ENCODE measurements at regions not wholly inside any gene's neighbourhood (a gene's known extent, or its start where the extent isn't known, plus 50 kb on each side); places are given as distances from the start of the nearest gene placed in this dataset.
"Not testable (repeated sequence)": the region's sequence is repeated elsewhere in the genome, so short reads cannot be mapped to it uniquely, and the experiment has no call there.

DNA sequence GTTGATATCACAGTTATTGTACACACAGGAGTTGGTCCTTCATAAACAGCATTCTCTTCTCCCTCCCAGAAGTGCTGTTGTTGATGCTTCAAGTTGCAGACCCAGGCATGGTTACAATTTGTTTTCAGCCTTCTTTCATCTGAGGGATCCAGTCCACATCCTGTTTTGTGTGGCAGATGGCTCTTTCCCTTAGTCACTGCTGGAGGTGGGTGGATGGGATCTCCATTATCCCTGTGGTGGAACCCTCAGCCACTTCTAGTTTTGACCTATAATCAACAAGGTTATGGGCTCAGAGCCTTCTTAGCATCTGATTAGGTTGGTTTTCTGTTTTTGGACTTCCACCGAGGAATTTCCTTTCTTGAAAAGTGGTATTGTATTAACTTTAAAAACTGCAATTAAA, 214.2 kb downstream of the SH2D4B start:
- DNase-seq (ENCODE audit: low spot score) = no peak

DNA sequence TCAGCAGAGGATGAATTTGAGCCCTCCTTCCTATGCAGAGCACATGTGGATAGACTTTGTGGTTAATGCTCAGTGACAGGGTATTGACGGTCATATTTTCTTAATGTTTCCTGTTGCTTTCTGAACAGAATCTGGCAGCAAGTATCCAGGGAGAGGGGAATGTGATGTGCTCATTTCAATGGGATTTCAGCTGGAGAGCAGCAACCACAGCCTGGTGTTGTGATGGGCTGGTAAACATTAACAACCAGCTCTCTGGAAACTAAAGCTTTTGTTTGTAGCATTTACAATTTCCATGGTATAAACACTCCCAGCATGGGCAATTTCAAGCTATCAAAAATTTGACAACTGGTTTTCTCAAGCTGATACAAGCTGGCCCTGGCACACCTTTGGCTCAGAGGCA, 215.9 kb downstream of the SH2D4B start:
- DNase-seq (ENCODE audit: low spot score) = no peak

DNA sequence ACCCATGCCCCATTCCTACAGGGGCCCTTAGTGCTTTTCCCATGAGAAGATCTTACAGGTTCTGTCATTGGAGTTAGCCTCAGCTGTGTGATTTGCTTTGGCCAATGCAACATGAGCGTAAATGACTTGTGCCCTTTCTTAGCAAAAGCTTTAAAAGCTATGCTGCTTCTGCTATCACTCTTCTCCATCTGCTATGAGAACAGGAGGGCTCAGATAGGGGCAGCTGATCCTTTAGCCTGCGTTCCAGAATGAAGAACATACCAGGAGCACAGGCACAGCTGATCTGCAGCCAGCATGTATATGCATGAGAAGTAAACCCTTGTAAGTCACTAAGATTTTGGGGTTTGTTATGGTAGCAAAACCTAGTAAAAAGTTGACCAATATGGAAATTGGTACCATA, 218.2 kb downstream of the SH2D4B start:
- DNase-seq (ENCODE audit: low spot score) = no peak

DNA sequence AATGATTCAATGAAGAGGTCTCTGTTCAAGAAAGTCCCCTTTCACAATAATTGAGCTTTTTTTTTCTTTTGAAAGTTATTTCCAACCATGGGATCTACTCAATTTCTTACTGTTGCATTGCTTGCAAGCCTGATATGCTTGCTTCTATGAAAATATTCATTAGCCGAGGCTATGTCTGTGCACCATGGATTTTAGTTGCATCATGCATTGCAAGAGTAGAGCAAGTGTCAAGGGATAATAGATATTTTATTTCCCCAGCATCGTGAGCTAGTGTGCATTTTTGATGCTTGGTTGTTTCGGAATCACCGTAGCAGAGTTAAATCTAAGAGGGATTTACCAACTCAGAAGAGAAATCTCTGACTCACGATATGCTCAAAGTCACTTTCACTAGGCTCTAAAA, 222.0 kb downstream of the SH2D4B start:
- no peak for DNase-seq (ENCODE audit: low spot score)

DNA sequence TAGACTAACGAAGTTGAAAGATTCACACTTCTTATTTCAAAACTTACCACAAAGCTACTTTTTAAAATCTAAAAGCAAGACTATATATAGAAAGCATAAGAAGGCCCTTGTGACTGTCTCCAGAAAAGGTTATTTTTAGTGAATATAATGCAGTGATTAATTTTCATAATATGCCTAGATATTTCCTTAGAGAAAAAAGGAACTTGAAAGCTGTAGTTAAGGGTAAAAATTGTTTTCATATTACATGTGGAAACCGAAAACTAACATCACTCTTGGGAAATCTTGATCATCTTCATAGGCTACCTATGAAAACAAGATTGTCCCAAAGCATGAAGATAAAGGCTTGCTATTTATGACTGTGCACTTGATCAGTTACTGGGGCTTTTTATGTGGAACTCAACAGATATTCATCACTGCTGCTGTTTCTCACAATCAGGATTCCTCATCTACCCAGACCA, 223.2 kb downstream of the SH2D4B start:
- DNase-seq (ENCODE audit: low spot score) = no peak

DNA sequence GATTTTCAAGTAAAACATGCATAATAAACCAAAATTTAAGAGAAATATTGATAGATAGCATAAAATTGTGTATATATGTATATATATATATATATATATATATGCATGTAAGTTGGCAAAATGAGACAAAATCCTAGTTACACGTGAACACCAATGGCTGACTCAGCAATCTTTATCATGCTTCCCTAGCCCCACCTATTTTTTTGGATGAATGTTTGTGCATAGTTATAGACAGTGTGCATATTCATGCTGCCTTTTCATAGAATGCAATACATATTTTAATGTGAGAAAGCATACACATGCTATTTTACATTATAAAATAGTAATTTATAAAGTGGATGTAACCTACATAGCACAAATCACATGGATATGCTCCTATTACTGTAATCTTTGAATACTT, 230.3 kb downstream of the SH2D4B start:
- no peak for DNase-seq (ENCODE audit: low spot score)

DNA sequence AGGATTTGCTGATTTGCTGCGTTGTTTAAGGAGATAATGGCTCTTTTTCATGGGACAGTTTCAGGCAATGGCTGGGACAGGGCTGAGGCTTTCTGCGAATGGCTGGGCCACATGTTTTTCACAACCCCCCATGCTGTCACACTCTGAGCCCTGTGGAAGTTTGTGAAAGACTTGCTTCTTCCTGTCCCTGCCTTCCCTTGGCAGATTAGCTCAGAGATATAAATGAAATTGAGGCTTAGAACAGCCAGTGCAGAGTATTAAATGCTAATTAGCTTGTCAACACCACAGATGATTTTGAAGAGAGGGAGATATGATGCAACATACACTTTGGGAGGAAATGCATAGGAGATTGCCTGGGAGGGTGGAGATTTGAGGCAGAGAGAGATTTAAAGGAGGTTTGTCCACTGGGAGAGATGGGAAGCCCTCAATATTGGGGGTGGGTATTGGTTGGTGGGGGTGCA, 232.0 kb downstream of the SH2D4B start:
- DNase-seq (ENCODE audit: low spot score) = no peak

DNA sequence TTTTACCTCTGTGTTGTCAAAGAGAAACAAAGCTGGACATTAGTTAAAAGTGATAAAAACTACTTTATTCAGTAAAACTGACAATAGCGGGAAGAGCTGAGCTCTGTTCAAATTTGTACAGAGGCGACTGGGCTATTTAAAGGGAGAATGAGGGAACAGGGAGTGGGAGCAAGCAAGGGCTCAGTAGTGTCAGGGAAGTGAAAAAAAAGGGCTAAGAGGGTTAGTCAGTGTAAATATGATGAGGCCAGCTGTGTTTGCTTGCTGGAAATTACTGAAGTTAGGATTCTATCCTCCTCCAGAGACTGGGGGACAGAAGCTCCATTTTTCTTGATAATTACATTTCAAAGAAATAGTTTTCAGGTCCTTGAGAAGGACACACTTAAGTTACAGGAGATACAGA, 232.5 kb downstream of the SH2D4B start:
- no peak for DNase-seq (ENCODE audit: low spot score)

DNA sequence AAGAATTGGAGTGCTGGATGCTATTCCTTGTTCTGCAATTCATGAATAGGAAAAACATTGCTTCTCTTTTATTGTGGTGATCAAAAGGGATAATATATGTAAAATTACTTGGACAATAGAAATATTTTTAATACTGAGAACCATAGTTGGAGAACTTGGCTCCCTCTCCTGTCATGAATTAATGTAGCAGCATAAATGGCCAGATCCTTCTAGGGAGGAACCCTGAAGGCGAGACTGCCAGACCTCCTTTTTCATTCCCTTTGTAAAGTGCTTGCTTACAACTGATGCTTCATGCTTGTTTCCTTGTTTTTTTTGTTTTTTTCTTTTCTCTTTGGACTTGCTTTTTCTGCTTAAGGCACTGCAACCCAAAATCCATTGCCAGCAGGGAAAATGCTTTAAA, 233.6 kb downstream of the SH2D4B start:
- no peak for DNase-seq (ENCODE audit: low spot score)

DNA sequence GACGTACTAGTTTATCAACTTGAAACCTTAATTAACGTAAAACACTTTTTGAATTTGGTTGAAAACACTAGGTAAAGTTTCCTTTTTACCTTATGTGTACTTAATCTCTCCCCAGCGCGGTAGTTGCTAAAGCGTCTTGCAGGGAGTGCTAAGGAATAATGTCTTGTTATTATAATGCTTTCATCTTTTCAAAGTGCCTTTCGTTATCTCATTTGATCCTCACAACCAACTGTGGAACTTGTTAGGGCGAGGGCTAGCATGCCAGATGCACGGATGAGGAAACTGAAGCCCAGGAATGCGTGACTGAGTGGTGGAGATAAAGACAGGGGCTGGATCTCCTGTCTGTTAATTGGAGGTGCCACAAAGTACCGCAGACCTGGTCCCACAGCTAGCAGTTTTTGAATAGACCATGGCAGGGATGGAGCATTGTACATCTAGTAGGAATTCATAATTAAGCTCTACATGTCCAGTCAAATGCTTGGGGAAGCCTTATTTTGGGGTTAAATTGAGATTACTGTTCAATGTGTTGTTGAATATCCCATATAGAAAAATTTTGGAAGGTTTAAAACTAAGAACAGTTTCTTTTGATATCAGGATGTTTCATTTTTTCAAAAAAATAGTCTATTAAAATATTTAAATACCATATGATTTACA, 234.3 kb downstream of the SH2D4B start:
- no peak for DNase-seq (ENCODE audit: low spot score)

DNA sequence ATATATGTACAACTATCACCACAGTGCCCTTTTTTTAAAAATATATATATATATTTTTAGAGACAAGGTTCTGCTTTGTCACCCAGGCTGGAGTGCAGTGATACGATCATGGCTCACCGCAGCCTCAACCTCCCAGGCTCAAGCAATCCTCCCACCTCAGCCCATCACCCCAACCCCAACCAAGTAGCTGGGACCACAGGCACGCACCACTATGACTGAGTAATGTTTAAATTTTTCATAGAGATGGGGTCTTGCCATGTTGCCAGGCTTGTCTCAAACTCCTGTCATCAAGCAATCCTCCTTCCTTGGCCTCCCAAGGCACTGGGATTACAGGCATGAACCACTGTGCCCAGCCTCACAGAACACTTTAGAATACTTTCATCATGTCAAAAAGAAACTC, 234.9 kb downstream of the SH2D4B start:
- no peak for DNase-seq (ENCODE audit: low spot score)

DNA sequence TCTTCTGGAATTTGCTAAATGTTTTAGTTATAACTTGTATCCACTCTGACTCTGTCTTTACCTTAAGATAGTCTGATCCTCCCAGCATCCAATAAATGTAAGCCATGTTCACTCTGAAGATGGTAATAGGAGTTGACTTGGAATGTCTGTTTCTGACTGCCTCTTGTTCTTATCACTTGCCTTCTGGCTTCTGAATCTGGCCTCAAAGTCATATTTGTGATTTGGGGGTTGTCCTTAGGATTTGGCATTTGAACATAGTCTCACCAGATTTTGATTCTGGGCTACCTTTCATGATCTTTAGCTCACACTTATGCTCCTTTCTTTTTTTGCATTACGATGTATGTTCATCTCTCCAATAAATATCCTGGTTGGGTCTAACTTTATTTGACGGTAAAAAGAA, 247.0 kb downstream of the SH2D4B start:
- DNase-seq (ENCODE audit: low spot score) = no peak

DNA sequence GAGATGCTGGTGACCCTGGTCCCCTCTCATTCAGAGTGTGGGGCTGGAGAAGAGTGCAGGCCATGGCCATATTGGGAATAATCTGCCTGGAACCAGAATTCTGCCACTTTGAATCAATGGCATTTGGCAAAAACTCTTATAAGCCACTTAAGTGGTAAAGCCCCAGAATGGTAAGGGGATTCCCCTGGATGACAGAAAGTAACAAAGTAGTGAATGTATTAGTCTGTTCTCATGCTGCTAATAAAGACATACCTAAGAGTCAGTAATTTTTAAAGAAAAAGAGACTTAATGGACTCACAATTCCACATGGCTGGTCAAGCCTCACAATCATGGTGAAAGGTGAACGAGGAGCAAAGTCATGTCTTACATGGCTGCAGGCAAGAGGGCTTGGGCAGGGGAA, 248.6 kb downstream of the SH2D4B start:
- DNase-seq (ENCODE audit: low spot score) = no peak

DNA sequence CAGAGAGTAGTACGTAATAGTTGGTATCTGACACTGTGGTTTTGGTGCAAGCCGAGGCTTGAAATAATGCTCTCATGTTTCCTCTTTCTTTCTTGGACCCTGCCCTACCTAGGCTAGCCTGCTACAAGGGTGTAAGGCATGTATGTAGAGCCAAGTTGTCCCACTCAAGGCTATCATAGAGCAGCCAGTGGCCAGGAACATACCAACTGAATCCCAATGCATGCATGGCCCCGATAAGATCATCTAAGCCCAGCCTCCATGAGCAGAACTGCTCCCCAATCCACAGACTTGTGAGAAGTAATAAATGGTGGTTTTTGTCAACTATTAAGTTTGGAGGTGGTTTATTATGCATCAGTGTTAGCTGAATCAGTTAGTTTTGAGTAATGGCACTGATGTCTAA, 250.2 kb downstream of the SH2D4B start:
- DNase-seq (ENCODE audit: low spot score) = no peak

DNA sequence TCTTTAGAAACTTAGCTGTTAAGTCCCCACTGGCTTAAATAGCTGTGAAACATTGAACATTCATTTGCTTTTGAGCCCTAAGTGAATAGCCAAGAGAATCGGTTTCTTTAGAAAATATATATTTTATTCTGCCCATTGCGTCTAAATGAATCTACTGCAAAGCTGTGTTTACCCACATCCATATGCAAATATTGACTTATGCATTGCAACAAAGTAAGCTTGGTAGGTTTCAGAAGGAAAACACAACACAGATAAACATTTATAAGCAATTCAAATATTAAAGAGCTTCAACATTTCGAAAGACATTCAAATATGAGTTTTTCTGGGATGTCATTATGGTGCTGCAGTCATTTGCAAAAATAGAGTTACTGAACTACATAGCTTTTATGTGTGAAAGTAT, 257.3 kb downstream of the SH2D4B start:
- no peak for DNase-seq (ENCODE audit: low spot score)

DNA sequence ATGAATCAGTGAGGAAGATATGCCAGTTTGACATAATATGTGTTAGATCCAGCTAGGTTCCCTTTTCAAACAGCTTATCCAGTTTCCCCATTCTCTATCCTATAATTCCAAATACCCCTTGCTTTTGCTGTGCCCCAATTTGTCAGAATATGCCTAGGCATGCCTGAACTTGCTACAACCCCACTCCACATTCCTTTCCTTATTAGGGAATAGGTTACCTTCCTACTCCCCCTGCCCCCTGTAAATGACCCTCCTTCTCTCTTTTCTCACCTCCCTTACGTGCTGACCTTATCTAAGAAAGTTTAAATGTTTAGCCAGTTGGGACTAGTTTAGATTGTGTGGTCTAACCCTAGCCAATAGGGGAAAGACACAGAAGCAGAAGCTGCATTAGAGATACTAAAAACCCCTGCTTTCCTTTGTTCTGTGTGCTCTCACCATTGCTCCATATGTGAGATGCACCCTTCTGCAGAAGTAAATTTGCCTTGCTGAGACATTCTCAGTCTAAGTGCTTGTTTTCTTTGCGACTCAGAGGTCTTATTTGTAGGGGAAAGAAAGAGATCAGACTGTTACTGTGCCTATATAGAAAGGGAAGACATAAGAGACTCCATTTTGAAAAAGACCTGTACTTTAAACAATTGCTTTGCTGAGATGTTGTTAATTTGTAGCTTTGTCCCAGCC, 267.8 kb downstream of the SH2D4B start:
- no peak for DNase-seq (ENCODE audit: low spot score)

DNA sequence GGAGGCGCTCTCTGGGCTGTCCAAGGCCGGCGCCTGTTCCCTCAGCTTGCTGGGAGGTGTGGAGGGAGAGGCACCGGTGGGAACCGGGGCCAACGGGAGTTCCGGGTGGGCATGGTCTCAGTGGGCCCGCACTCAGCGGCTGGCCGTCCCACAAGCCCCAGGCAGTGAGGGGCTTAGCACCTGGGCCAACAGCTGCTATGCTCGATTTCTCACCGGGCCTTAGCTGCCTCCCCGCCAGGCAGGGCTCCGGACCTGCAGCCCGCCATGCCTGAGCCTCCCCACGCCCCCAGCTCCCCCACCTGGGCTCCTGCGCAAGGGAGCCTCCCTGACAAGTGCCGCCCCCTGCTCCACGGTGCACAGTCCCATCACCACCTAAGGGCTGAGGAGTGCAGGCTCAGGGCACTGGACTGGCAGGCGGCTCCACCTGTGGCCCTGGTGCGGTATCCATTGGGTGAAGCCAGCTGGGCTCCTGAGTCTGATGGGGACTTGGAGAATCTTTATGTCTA, 276.5 kb downstream of the SH2D4B start:
- DNase-seq (ENCODE audit: low spot score) = no peak

DNA sequence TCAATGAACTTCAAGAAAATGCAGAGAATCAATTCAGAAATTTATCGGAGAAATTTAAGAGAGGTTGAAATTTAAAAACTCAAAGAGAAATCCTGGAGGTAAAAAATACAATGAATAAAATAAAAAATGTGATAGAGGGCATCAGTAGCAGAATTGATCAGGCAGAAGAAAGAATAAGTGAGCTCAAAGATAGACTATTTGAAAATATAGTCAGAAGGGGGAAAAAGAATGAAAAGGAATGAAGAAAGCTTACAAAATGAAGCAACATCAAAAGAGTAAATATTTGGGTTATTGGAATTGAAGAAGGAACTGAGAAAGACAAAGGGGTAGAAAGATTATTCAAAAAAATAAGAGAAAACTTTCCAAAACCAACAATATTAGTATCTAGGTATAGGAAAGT, 291.4 kb downstream of the SH2D4B start:
- DNase-seq (ENCODE audit: low spot score) = no peak

DNA sequence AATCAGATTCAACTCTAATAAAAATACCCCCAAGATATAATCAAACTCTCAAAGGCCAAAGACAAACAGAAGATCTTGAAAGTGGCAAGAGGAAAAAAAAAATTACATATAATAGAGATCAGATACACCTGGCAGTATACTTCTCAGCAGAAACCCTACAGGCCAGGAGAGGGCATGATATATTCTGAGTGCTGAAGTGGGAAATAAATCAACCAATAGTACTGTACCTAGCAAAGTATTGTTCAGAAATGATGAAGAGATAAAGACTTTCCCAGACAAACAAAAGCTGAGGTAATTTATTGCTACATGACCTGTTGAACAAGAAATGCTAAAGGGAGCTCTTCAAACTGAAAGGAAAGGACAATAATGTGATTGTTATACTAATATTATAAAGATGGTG, 291.9 kb downstream of the SH2D4B start:
- no peak for DNase-seq (ENCODE audit: low spot score)

DNA sequence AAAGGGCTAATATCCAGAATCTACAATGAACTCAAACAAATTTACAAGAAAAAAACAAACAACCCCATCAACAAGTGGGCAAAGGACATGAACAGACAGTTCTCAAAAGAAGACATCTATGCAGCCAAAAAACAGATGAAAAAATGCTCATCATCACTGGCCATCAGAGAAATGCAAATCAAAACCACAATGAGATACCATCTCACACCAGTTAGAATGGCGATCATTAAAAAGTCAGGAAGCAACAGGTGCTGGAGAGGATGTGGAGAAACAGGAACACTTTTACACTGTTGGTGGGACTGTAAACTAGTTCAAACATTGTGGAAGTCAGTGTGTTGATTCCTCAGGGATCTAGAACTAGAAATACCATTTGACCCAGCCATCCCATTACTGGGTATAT, 295.0 kb downstream of the SH2D4B start:
- not testable (repeated sequence) for DNase-seq (ENCODE audit: low spot score)

DNA sequence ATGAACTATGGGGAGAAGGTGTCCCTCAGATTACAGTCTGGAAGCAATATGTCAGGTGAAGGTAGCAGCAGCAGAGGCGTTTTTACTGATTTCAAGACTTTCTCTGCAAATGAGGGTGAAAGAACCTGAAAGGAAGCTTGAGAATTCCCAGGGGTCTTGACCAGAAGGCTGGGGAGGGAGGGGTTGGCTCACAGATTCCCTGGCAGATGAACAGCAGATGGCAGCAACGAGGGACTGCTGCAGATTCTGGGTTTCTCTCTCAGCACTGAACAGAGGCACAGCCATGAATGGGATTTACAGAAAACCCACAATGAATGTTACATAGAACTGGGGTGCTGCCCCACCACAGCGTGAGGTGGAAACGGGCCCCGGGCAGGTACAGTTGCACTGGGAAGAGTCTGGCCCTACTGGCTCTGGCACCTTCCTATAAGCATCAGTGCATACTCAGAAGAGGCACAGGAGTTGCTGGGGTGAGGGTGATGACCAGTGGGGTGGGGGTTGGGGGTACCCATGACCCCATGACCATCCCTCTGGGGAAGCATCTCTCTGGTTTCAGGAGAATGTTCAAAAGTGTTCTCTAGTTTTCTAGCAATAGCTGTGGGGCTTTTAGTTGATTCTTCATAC, 317.8 kb downstream of the SH2D4B start:
- DNase-seq (ENCODE audit: low spot score) = no peak

DNA sequence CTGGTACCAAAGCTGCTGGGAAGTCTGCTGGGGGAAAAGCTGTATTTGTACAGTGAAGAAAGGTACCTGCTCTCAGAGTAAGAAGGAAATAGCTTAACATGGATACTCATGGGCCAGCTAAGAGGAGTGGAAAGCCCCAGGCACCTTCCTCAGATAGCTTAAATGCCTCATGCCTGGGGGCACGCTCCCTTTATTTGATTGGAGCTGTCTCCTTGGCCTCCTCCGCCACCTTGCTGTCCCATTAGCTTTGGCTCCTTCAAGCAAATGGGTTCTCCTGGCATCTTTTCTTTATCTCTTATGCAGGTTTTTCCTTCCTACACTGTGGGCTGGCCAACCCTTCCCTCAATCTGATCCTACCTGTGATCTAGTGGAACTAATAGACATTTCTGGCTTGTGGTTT, 318.5 kb downstream of the SH2D4B start:
- no peak for DNase-seq (ENCODE audit: low spot score)

DNA sequence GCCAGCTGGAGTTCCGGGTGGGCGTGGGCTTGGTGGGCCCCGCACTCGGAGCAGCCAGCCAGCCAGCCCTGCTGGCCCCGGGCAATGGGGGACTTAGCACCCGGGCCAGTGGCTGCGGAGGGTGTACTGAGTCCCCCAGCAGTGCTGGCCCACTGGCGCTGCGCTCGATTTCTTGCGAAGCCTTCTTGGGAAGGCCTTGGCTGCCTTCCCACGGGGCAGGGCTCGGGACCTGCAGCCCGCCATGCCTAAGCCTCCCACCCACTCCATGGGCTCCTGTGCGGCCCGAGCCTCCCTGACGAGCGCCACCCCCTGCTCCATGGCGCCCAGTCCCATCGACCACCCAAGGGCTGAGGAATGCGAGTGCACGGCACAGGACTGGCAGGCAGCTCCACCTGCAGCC, 321.6 kb downstream of the SH2D4B start:
- not testable (repeated sequence) for DNase-seq (ENCODE audit: low spot score)
